ENCODE measurements at regions not wholly inside any gene's neighbourhood (a gene's known extent, or its start where the extent isn't known, plus 50 kb on each side); places are given as distances from the start of the nearest gene placed in this dataset.

DNA sequence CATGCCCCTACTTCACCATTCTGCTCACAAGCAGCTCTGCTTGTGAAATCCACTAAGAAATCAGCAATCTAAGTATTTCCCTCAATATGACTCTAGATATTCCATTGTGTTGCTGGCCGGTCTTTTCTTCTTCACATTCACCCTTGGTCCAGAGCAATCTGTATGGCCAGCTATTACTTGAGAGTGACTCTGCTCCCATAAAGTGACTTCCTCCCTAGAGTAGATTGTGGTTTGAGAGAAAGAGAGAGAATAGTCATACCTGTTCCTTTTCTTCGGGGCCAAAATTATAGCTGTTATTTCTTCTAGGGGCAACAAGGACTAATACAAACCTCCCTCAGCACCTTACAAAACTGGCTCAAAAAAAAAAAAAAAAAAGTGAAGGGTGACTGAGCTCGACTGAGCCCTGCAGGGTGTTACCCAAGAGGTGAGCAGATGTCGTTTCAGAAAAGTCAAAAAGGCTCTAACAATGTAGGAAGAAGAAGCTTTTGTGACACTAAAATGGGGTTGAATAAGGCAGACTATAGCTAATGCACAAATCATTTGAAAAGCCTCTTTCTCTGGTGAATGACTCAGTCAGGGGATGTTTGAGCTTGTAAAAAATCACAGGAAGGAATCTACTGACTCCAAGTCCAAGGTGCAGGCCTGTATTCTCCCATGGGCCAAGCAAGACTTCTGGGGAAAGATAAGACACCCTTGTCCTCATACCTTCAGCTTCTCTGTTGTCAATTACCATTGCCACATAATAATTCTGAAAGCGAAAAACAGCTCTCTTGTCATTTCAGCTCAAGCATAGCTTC is 161.0 kb upstream of the SLC24A5 start:
- TF ChIP-seq POLR2AphosphoS5 (IDR thresholded peaks at IDR 0.05; ENCODE audit: borderline replicate concordance, low read depth, low read length) (no peak), EZH2 (IDR thresholded peaks at IDR 0.05) (no peak)
